Retinal pigment epithelial cell (primary cell): ENCODE measurements at regions not wholly inside any gene's neighbourhood (a gene's known extent, or its start where the extent isn't known, plus 50 kb on each side); places are given as distances from the start of the nearest gene placed in this dataset.

Source experiments
- DNase-seq: peaks from one replicate; pipeline ENCODE4 v3.0.0-alpha.2; 2010; ENCODE audit warnings: low read depth
- H3K4me3 ChIP-seq: 2 replicates; pipeline ENCODE4 v1.5.1; 2011; ENCODE audit warnings: mild to moderate bottlenecking, low read length, control low read depth, moderate library complexity
- TF ChIP-seq, protein P1 (sequence below): conservative IDR thresholded peaks from 2 replicates; pipeline ENCODE4 v1.5.1; 2011; ENCODE audit warnings: low read depth, low read length, control low read depth, inconsistent platforms

DNA sequence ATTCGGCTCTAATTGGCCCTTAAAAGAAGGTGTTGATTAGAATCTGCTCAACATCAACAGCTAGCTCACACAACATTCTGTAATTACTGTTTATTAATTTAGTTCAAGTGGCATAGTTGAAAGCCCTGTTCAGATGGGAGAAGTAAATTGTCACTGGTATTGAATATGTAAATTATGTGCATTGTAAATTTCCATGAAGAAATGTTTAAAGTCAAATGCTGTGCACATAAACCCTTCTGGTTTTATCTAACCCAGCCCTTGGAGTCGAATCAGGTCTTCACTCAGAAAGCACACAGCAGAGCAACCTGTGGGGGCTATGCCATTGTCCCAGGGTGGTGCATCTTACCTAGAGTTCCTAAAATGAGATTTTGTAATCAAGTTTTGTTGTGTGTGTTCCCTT lies 65.4 kb upstream of the LMO4 start:
- TF ChIP-seq, protein P1, sequence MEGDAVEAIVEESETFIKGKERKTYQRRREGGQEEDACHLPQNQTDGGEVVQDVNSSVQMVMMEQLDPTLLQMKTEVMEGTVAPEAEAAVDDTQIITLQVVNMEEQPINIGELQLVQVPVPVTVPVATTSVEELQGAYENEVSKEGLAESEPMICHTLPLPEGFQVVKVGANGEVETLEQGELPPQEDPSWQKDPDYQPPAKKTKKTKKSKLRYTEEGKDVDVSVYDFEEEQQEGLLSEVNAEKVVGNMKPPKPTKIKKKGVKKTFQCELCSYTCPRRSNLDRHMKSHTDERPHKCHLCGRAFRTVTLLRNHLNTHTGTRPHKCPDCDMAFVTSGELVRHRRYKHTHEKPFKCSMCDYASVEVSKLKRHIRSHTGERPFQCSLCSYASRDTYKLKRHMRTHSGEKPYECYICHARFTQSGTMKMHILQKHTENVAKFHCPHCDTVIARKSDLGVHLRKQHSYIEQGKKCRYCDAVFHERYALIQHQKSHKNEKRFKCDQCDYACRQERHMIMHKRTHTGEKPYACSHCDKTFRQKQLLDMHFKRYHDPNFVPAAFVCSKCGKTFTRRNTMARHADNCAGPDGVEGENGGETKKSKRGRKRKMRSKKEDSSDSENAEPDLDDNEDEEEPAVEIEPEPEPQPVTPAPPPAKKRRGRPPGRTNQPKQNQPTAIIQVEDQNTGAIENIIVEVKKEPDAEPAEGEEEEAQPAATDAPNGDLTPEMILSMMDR = no peak
- no peak overlapping the region for H3K4me3 ChIP-seq
- no peak for DNase-seq

DNA sequence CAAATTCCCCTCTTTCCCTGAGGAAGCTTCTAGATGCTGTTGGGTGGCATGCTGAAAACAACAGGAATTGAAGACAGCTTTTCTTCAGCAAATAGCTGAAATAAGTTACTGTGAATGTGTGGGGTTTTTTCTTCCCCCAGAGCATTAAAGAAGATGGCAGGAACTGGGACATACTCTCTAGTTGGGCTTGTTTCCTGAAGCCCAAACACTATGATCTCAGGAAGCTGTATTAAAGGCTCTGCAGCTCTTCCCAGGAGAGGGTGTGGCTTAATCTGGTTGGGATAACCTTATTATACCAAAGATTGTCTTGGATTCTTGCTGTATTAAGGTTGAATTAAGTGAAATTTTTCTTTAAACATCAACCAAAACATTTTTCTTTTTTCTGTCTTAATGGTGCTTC lies 64.9 kb upstream of the LMO4 start:
- H3K4me3 ChIP-seq = no peak overlapping the region
- TF ChIP-seq, protein P1 = no peak
- DNase-seq = no peak

DNA sequence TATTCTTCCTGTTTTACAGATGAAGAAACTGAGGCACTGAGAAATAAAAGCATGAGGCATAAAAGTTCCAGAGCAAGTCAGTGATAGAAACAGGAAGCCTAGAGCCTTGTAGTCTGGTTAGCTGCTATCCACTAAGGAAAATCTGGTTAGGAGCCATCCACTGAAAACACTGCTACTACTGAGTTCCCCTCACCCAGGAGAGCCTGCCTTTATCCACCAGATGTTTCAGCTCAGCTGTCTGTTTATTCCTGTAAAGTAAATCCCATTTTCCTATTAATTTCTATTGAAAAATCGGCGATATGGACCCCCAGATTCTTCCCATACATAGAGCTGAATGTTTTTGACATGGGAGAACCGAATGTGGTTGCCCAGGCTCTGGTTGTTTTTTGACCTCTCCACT lies 63.7 kb upstream of the LMO4 start:
- TF ChIP-seq, protein P1 = no peak
- no peak for DNase-seq
- no peak overlapping the region for H3K4me3 ChIP-seq

DNA sequence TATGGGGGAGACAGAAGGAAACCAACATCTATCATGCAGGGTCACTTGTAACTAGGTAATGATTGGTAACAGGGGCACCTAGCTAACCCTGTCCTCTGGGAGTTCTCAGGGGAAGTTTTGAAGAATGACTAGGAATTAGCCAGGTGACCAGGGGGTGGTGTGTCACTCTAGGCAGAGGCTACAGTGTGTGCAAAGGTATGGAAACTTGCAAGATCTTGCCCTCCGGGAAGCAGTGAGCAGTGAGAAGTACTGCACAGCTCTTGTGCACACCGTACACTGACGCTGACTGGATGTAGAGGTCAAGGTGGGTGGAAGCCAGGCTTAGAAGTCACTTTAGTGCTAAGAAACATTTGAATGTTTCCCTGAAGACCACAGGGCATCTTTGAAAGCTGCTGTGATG lies 62.9 kb upstream of the LMO4 start:
- H3K4me3 ChIP-seq = no peak overlapping the region
- TF ChIP-seq, protein P1 = no peak
- DNase-seq = no peak

DNA sequence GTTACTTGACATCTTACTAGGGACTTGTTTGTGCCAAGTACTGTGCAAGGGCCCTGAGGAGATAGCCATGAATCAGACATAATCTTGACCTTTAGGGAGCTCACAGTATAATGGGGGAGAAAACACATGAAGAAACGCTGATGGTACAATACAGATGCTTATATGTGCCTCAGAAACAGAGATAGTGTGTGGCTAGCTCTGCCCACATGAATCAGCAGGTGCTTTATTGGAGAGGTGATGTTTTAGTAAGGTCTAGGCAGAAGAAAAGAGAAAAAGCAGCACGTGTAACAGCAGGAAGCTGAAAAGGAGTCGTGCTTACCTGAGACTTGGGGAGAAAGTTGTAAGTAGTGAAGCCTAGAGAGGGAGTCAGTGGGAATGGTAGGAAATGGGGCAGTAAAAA lies 60.6 kb upstream of the LMO4 start:
- no peak overlapping the region for H3K4me3 ChIP-seq
- TF ChIP-seq, protein P1 = no peak
- no peak for DNase-seq

DNA sequence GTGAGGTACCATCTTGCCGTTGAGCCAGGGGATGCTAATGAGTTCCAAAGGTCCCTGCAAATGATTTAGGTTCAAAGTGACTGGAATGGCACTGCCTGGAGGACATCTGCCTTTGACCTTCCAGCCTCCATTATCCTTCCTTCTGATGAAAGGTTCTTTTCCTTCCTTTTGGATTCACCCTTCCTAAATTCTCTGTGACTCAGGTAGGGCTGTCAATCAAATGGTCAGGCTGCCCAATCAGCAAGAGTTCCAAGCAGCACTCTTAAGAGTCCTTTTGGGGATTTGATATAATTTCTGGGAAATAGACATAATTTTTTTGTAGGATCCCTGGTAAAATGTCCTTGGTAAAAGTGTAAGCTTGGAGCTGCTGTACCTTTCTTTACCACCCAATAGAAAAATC lies 58.8 kb upstream of the LMO4 start:
- H3K4me3 ChIP-seq = no peak overlapping the region
- no peak for DNase-seq
- TF ChIP-seq, protein P1 = no peak

DNA sequence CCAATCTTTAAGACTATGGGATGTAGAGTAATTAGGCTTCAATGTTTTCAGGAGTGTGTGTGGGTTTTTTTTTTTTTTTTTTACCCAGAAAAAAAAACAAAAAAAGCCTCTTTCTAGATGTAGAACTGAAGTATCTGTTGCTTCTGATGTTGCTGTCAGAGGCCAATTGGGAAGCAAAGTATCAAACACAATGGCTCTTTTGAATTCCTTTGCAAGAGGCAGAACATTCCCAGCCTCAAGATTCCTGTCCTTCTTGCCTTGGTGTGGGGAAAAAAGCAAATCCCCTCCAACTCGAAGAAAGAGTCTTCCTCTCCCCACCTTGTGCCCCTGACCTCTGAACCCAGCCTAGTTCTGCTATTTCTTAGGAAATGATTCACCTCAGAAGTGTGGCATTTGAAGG lies 55.4 kb upstream of the LMO4 start:
- H3K4me3 ChIP-seq = no peak overlapping the region
- DNase-seq = no peak
- TF ChIP-seq, protein P1 = no peak
